ENCODE measurements at regions not wholly inside any gene's neighbourhood (a gene's known extent, or its start where the extent isn't known, plus 50 kb on each side); places are given as distances from the start of the nearest gene placed in this dataset.
A peak's percentile ranks its signal among the peaks of the same experiment; 100 is the strongest.

DNA sequence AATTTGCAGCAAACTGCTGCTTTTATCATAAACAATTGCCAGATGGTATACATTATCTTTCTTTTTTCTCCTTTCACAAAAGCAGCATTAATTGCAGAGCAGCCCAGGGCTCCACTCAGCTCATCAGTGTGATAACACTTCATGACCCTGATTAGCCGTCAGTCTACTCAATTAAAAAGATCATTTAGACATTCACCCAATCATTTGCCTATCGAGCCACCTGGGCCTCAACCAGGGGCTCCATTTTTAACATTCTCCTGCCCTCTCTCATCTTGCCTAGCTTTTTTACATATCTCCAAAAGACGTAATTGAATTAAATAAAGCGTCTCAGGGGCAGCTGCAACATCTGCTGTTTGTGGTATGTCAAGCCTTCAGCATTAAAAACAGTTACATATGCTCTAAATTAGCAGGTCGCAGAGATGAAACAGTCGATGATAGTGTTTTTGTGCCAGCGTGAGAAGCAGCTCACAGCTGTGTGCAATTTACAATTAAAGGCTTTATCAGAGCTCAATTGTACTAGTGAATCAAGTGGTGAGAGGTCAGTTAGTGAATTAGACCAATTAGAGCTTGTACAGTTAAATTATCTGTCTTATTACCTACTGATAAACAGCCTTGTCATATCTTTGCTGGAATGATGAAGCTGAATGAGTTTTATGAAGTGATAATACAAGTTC, 522.5 kb downstream of the ETV1 start:
- Histone ChIP-seq H3K4ac (ENCODE audit: low read depth, low read length) (no peak overlapping the region), H3K27ac (ENCODE audit: low read depth, low read length) (peak overlapping the region; percentile 36), H4K5ac (ENCODE audit: low read length) (no peak overlapping the region), H3K27me3 (ENCODE audit: insufficient read depth, low read length, poor library complexity) (no peaks in the 10 kb centered on the region), H2BK15ac (replicated peaks; ENCODE audit: low read depth) (no peak overlapping the region), H3K79me2 (ENCODE audit: control insufficient read depth, insufficient read depth, low read length) (no peaks in the 10 kb centered on the region), H3K36me3 (ENCODE audit: control insufficient read depth, insufficient read depth, low read length) (no peaks in the 10 kb centered on the region), H2BK120ac (ENCODE audit: low read depth, low read length) (no peak overlapping the region), H3K4me1 (ENCODE audit: control insufficient read depth, low read depth, low read length) (no peaks in the 10 kb centered on the region), H3K9ac (ENCODE audit: low read length) (no peak overlapping the region), H4K8ac (ENCODE audit: low read depth, low read length) (no peak overlapping the region), H3K4me3 (ENCODE audit: low read length) (no peak overlapping the region), H2AK5ac (ENCODE audit: low read length) (no peak overlapping the region), H3K4me2 (ENCODE audit: low read length) (no peak overlapping the region), H2BK5ac (ENCODE audit: low read length) (no peak overlapping the region), H3K18ac (ENCODE audit: low read length) (no peak overlapping the region), H3K79me1 (ENCODE audit: low read length) (no peaks in the 10 kb centered on the region), H3K23ac (ENCODE audit: low read length) (no peak overlapping the region), H3K56ac (ENCODE audit: low read length) (no peak overlapping the region)
- WGBS (ENCODE audit: extremely low coverage, insufficient coverage, low lambda C conversion rate) = no CpG with 5 or more reads among the region's 7 CpGs
- peak; percentile 68 for DNase-seq

DNA sequence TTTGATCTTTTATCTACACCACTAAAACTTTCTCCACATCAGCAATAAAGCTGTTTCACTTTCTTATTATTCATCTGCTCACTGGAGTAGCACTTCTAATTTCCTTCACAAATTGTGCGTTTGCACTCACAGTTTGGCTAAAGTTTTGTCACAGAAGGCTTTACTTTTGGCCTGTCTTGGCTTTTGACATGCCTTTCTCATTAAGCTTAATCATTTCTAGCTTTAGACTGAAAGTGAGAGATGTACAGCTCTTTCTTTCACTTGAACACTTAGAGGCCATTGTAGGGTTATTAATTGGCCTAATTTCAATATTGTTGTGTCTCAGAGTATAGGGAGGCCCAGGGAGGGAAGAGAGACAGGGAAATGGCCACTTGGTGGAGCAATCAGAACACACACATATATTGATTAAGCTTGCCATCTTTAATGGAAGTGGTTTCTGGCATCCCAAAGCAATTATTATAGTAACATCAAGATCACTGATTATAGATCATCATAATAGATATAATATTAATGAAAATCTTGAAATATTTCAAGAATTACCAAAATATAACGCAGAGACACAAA, 512.5 kb downstream of the ETV1 start:
- Histone ChIP-seq H3K79me1 (ENCODE audit: low read length) (no peaks in the 10 kb centered on the region), H2BK5ac (ENCODE audit: low read length) (no peak overlapping the region), H3K27ac (ENCODE audit: low read depth, low read length) (no peak overlapping the region), H3K27me3 (ENCODE audit: insufficient read depth, low read length, poor library complexity) (no peaks in the 10 kb centered on the region), H4K5ac (ENCODE audit: low read length) (no peak overlapping the region), H3K79me2 (ENCODE audit: control insufficient read depth, insufficient read depth, low read length) (no peaks in the 10 kb centered on the region), H3K56ac (ENCODE audit: low read length) (no peak overlapping the region), H3K4ac (ENCODE audit: low read depth, low read length) (no peak overlapping the region), H2BK15ac (replicated peaks; ENCODE audit: low read depth) (no peak overlapping the region), H3K36me3 (ENCODE audit: control insufficient read depth, insufficient read depth, low read length) (no peaks in the 10 kb centered on the region), H4K8ac (ENCODE audit: low read depth, low read length) (no peak overlapping the region), H3K4me3 (ENCODE audit: low read length) (no peak overlapping the region), H3K4me1 (ENCODE audit: control insufficient read depth, low read depth, low read length) (no peaks in the 10 kb centered on the region), H3K23ac (ENCODE audit: low read length) (no peak overlapping the region), H2BK120ac (ENCODE audit: low read depth, low read length) (no peak overlapping the region), H2AK5ac (ENCODE audit: low read length) (no peak overlapping the region), H3K18ac (ENCODE audit: low read length) (no peak overlapping the region), H3K9ac (ENCODE audit: low read length) (no peak overlapping the region), H3K4me2 (ENCODE audit: low read length) (no peak overlapping the region)
- no CpG with 5 or more reads among the region's 2 CpGs for whole genome bisulfite sequencing (ENCODE audit: extremely low coverage, insufficient coverage, low lambda C conversion rate)
- peak; percentile 10 for DNase-seq

DNA sequence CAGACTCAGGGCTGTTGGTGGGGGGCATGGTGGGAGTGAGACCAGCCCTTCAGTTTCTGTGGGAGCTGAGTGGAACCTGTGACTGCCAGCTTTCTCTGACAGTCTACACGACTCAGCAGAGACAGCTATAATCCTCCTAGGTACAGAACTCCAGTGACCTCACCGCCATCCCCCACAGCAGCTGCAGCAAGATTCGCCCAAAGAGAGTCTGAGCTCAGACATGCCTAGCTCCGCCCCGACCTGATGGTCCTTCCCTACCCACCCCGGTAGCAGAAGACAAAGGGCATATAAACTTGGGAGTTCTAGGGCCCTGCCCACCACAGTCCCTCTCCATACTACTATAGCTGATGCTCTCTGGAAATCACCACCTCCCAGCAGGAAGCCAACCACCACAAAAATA, 500.1 kb downstream of the ETV1 start:
- Histone ChIP-seq H2BK120ac (ENCODE audit: low read depth, low read length) (no peak overlapping the region), H3K18ac (ENCODE audit: low read length) (no peak overlapping the region), H3K36me3 (ENCODE audit: control insufficient read depth, insufficient read depth, low read length) (no peaks in the 10 kb centered on the region), H4K8ac (ENCODE audit: low read depth, low read length) (no peak overlapping the region), H3K9ac (ENCODE audit: low read length) (no peak overlapping the region), H3K27me3 (ENCODE audit: insufficient read depth, low read length, poor library complexity) (no peaks in the 10 kb centered on the region), H3K4me3 (ENCODE audit: low read length) (no peak overlapping the region), H3K27ac (ENCODE audit: low read depth, low read length) (no peak overlapping the region), H3K4me1 (ENCODE audit: control insufficient read depth, low read depth, low read length) (no peaks in the 10 kb centered on the region), H3K23ac (ENCODE audit: low read length) (no peak overlapping the region), H2BK15ac (replicated peaks; ENCODE audit: low read depth) (no peak overlapping the region), H3K4ac (ENCODE audit: low read depth, low read length) (no peak overlapping the region), H3K79me1 (ENCODE audit: low read length) (no peaks in the 10 kb centered on the region), H3K56ac (ENCODE audit: low read length) (no peak overlapping the region), H4K5ac (ENCODE audit: low read length) (no peak overlapping the region), H2AK5ac (ENCODE audit: low read length) (no peak overlapping the region), H3K79me2 (ENCODE audit: control insufficient read depth, insufficient read depth, low read length) (no peaks in the 10 kb centered on the region), H2BK5ac (ENCODE audit: low read length) (no peak overlapping the region), H3K4me2 (ENCODE audit: low read length) (no peak overlapping the region)
- no CpG with 5 or more reads among the region's 6 CpGs for WGBS (ENCODE audit: extremely low coverage, insufficient coverage, low lambda C conversion rate)
- DNase-seq = no peak

DNA sequence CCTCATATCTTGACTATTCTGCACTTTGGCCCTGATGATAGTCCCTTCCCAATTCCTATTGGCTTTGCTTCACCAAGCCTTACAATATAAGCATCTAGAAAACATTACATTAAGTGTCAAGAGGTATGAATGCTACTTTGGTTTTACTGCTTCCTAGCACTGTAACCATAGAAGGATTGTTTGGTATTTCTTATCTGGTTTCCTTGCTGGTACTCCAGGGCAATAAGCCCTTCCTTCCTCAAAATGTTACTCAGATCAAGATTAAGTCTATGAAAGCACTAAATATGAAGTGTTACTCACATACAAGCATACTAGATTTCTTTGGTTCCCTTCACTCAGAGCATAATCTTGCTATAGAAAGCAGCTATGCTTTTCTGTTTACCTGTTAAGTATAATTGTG, 492.5 kb downstream of the ETV1 start:
- no peak for DNase-seq
- no peak overlapping the region for H4K5ac ChIP-seq (ENCODE audit: low read length)
- H3K4ac ChIP-seq (ENCODE audit: low read depth, low read length) = no peak overlapping the region

DNA sequence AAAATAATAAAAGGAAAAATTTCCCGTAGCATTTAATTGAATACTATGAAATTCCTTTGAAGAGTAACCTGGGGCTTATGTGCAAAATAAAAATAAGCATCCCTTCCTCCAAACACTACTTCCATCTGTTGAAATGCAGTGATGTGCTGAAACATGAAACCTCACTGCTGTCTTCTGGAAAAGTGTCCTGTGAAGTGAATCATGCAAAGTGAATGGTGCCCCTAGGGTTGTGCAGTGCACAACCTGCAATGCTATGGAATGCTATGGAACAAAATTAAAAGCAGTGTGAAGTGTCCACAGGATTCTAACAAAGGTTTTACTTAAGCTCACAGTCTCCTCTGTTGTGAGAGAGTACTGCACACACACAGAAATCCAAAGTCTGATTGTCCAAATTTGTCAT, 480.9 kb downstream of the ETV1 start:
- no peak overlapping the region for H3K9ac ChIP-seq (ENCODE audit: low read length)
- H2AK5ac ChIP-seq (ENCODE audit: low read length) = no peak overlapping the region
- H2BK15ac ChIP-seq (replicated peaks; ENCODE audit: low read depth) = no peak overlapping the region
- H4K8ac ChIP-seq (ENCODE audit: low read depth, low read length) = no peak overlapping the region
- H2BK5ac ChIP-seq (ENCODE audit: low read length) = no peak overlapping the region
- H2BK120ac ChIP-seq (ENCODE audit: low read depth, low read length) = no peak overlapping the region
- H3K56ac ChIP-seq (ENCODE audit: low read length) = no peak overlapping the region
- no CpG with 5 or more reads among the region's 1 CpG for WGBS (ENCODE audit: extremely low coverage, insufficient coverage, low lambda C conversion rate)
- H3K18ac ChIP-seq (ENCODE audit: low read length) = no peak overlapping the region
- no peak overlapping the region for H3K4me2 ChIP-seq (ENCODE audit: low read length)
- H3K23ac ChIP-seq (ENCODE audit: low read length) = no peak overlapping the region
- DNase-seq = no peak
- H3K4me1 ChIP-seq (ENCODE audit: control insufficient read depth, low read depth, low read length) = no peaks in the 10 kb centered on the region
- no peak overlapping the region for H3K4ac ChIP-seq (ENCODE audit: low read depth, low read length)
- no peak overlapping the region for H4K5ac ChIP-seq (ENCODE audit: low read length)
- H3K4me3 ChIP-seq (ENCODE audit: low read length) = no peak overlapping the region
- H3K27me3 ChIP-seq (ENCODE audit: insufficient read depth, low read length, poor library complexity) = no peaks in the 10 kb centered on the region
- H3K27ac ChIP-seq (ENCODE audit: low read depth, low read length) = no peak overlapping the region
- no peaks in the 10 kb centered on the region for H3K79me1 ChIP-seq (ENCODE audit: low read length)
- H3K36me3 ChIP-seq (ENCODE audit: control insufficient read depth, insufficient read depth, low read length) = no peaks in the 10 kb centered on the region
- no peaks in the 10 kb centered on the region for H3K79me2 ChIP-seq (ENCODE audit: control insufficient read depth, insufficient read depth, low read length)

More for the DNA sequence above, 492.5 kb downstream of the ETV1 start:
- no peak overlapping the region for H3K23ac ChIP-seq (ENCODE audit: low read length)
- H2BK15ac ChIP-seq (replicated peaks; ENCODE audit: low read depth) = no peak overlapping the region
- H3K4me2 ChIP-seq (ENCODE audit: low read length) = no peak overlapping the region
- no peak overlapping the region for H3K27ac ChIP-seq (ENCODE audit: low read depth, low read length)
- H3K79me1 ChIP-seq (ENCODE audit: low read length) = no peaks in the 10 kb centered on the region
- no peak overlapping the region for H3K18ac ChIP-seq (ENCODE audit: low read length)
- H2AK5ac ChIP-seq (ENCODE audit: low read length) = no peak overlapping the region
- H3K79me2 ChIP-seq (ENCODE audit: control insufficient read depth, insufficient read depth, low read length) = no peaks in the 10 kb centered on the region
- no peaks in the 10 kb centered on the region for H3K36me3 ChIP-seq (ENCODE audit: control insufficient read depth, insufficient read depth, low read length)
- H3K4me1 ChIP-seq (ENCODE audit: control insufficient read depth, low read depth, low read length) = no peaks in the 10 kb centered on the region
- H3K56ac ChIP-seq (ENCODE audit: low read length) = no peak overlapping the region
- no peaks in the 10 kb centered on the region for H3K27me3 ChIP-seq (ENCODE audit: insufficient read depth, low read length, poor library complexity)
- H2BK120ac ChIP-seq (ENCODE audit: low read depth, low read length) = no peak overlapping the region
- H3K4me3 ChIP-seq (ENCODE audit: low read length) = no peak overlapping the region
- no peak overlapping the region for H2BK5ac ChIP-seq (ENCODE audit: low read length)
- H4K8ac ChIP-seq (ENCODE audit: low read depth, low read length) = no peak overlapping the region
- H3K9ac ChIP-seq (ENCODE audit: low read length) = no peak overlapping the region

DNA sequence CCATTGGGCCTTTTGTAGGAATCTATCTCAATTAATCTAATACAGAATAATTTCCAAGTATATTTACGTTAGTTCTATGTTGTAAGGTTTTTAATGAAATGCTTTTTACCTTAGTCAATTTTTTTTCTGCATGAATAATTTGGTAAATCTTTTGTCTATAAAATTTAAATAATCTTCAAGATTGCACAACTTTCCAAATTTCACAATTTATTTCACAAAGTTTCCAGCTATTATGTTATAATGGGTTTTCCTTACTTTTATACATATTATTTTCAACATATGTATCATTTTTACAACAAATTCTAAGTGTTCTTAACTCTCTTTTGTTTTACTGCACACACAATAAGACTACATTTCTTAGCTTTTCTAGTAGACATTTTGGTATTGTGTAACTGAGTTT, 470.7 kb downstream of the ETV1 start:
- Histone ChIP-seq H3K56ac (ENCODE audit: low read length) (no peak overlapping the region), H3K79me1 (ENCODE audit: low read length) (no peaks in the 10 kb centered on the region), H3K23ac (ENCODE audit: low read length) (no peak overlapping the region), H3K18ac (ENCODE audit: low read length) (no peak overlapping the region), H3K9ac (ENCODE audit: low read length) (no peak overlapping the region), H2BK15ac (replicated peaks; ENCODE audit: low read depth) (no peak overlapping the region), H3K79me2 (ENCODE audit: control insufficient read depth, insufficient read depth, low read length) (no peaks in the 10 kb centered on the region), H2AK5ac (ENCODE audit: low read length) (no peak overlapping the region), H3K27me3 (ENCODE audit: insufficient read depth, low read length, poor library complexity) (no peaks in the 10 kb centered on the region), H3K4me1 (ENCODE audit: control insufficient read depth, low read depth, low read length) (no peaks in the 10 kb centered on the region), H3K27ac (ENCODE audit: low read depth, low read length) (no peak overlapping the region), H3K4me3 (ENCODE audit: low read length) (no peak overlapping the region), H3K36me3 (ENCODE audit: control insufficient read depth, insufficient read depth, low read length) (no peaks in the 10 kb centered on the region), H4K8ac (ENCODE audit: low read depth, low read length) (no peak overlapping the region), H3K4me2 (ENCODE audit: low read length) (no peak overlapping the region), H3K4ac (ENCODE audit: low read depth, low read length) (no peak overlapping the region), H2BK5ac (ENCODE audit: low read length) (no peak overlapping the region), H2BK120ac (ENCODE audit: low read depth, low read length) (no peak overlapping the region), H4K5ac (ENCODE audit: low read length) (no peak overlapping the region)
- DNase-seq = no peak
- WGBS (ENCODE audit: extremely low coverage, insufficient coverage, low lambda C conversion rate) = no CpG with 5 or more reads among the region's 1 CpG

All from mesendoderm (in vitro differentiated cells).